ENCODE measurements at regions not wholly inside any gene's neighbourhood (a gene's known extent, or its start where the extent isn't known, plus 50 kb on each side); places are given as distances from the start of the nearest gene placed in this dataset.
A peak's percentile ranks its signal among the peaks of the same experiment; 100 is the strongest.

DNA sequence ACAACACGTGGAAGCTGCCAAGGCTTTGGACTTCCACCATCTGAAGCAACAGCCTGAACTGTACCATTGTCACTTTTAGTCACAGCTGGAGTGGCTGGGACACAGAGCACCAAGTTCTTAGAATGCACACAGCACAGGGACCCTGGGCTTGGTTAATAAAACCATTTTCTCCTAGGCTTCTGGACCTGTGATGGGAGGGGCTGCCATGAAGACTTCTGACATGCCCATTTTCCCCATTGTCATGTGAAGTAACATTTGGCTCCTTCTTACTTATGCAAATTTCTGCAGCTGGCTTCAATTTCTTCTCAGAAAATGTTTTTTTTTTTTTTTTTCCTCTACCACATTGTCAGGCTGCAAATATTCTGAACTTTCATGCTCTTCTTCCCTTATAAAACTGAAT is 138.6 kb upstream of the BRINP3 start:
- Histone ChIP-seq H3K36me3 (replicated peaks; ENCODE audit: insufficient read depth, low read depth) (no peaks in the 10 kb centered on the region), H3K4me2 (no peak overlapping the region), H2AFZ (no peak overlapping the region), H3K27me3 (no peaks in the 10 kb centered on the region), H3K9me3 (ENCODE audit: low read depth) (no peaks in the 10 kb centered on the region), H3K27ac (no peak overlapping the region), H3K79me2 (no peaks in the 10 kb centered on the region), H3K4me1 (ENCODE audit: insufficient read depth) (no peaks in the 10 kb centered on the region), H4K20me1 (ENCODE audit: insufficient read depth, poor library complexity, severe bottlenecking) (no peaks in the 10 kb centered on the region), H3K9me2 (replicated peaks; ENCODE audit: insufficient read depth) (no peaks in the 10 kb centered on the region), H3K4me3 (no peak overlapping the region)
- TF ChIP-seq CTCF (IDR thresholded peaks at IDR 0.05; ENCODE audit: poor library complexity) (no peak), EZH2phosphoT487 (IDR thresholded peaks at IDR 0.05; ENCODE audit: low read depth, severe bottlenecking, unreplicated experiment) (no peak), EZH2 (IDR thresholded peaks at IDR 0.05; ENCODE audit: borderline replicate concordance) (no peak)
- 84% methylated on average over 1 of the region's 1 CpG for WGBS (ENCODE audit: low lambda C conversion rate, missing lambda C conversion rate)
- no peak for DNase-seq (ENCODE audit: low spot score)

DNA sequence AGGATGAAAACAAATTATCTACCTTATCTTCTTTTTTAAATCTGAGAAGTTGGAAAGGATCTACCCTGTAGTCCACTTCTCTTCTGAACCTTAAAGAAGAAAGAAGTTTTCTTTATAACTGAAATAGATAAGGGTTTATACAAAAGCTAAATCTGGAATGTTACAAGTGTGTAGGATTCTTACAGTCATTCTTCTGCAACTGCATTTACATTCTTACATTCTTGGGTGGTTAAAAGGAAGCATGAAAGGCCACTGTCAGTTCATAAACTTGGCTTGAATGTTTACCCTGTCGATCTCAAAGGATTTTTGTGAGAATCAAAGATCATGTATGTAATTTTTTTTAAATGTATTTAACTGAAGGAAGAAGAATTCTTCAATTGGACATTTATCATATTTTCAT is 142.1 kb upstream of the BRINP3 start:
- Histone ChIP-seq H3K4me2 (no peak overlapping the region), H4K20me1 (ENCODE audit: insufficient read depth, poor library complexity, severe bottlenecking) (no peaks in the 10 kb centered on the region), H3K4me3 (no peak overlapping the region), H3K79me2 (no peaks in the 10 kb centered on the region), H2AFZ (no peak overlapping the region), H3K27ac (no peak overlapping the region), H3K27me3 (no peaks in the 10 kb centered on the region), H3K4me1 (ENCODE audit: insufficient read depth) (no peaks in the 10 kb centered on the region), H3K9me2 (replicated peaks; ENCODE audit: insufficient read depth) (no peaks in the 10 kb centered on the region), H3K36me3 (replicated peaks; ENCODE audit: insufficient read depth, low read depth) (no peaks in the 10 kb centered on the region), H3K9me3 (ENCODE audit: low read depth) (no peaks in the 10 kb centered on the region)
- WGBS (ENCODE audit: low lambda C conversion rate, missing lambda C conversion rate), result 48% methylated on average over 1 of the region's 1 CpG
- DNase-seq (ENCODE audit: low spot score), result no peak
- TF ChIP-seq EZH2 (IDR thresholded peaks at IDR 0.05; ENCODE audit: borderline replicate concordance), result no peak
- TF ChIP-seq CTCF (IDR thresholded peaks at IDR 0.05; ENCODE audit: poor library complexity), result no peak
- TF ChIP-seq EZH2phosphoT487 (IDR thresholded peaks at IDR 0.05; ENCODE audit: low read depth, severe bottlenecking, unreplicated experiment), result no peak

- H3K9me2 ChIP-seq (replicated peaks; ENCODE audit: insufficient read depth), result no peaks in the 10 kb centered on the region
- no peaks in the 10 kb centered on the region for H3K9me3 ChIP-seq (ENCODE audit: low read depth)
- no peak for TF ChIP-seq EZH2phosphoT487 (IDR thresholded peaks at IDR 0.05; ENCODE audit: low read depth, severe bottlenecking, unreplicated experiment)
- TF ChIP-seq CTCF (IDR thresholded peaks at IDR 0.05; ENCODE audit: poor library complexity), result peak; percentile 12
- TF ChIP-seq EZH2 (IDR thresholded peaks at IDR 0.05; ENCODE audit: borderline replicate concordance), result no peak
- no peaks in the 10 kb centered on the region for H3K79me2 ChIP-seq
- no peaks in the 10 kb centered on the region for H4K20me1 ChIP-seq (ENCODE audit: insufficient read depth, poor library complexity, severe bottlenecking)
- H3K27ac ChIP-seq, result no peak overlapping the region
- no peak overlapping the region for H2AFZ ChIP-seq
- H3K36me3 ChIP-seq (replicated peaks; ENCODE audit: insufficient read depth, low read depth), result no peaks in the 10 kb centered on the region
- no peaks in the 10 kb centered on the region for H3K27me3 ChIP-seq
- no peak for DNase-seq (ENCODE audit: low spot score)
- no peak overlapping the region for H3K4me3 ChIP-seq
- H3K4me2 ChIP-seq, result no peak overlapping the region
- H3K4me1 ChIP-seq (ENCODE audit: insufficient read depth), result no peaks in the 10 kb centered on the region
Observed at GRCh38 chr1:190633488-190633887, 155.8 kb upstream of the BRINP3 start.

DNA sequence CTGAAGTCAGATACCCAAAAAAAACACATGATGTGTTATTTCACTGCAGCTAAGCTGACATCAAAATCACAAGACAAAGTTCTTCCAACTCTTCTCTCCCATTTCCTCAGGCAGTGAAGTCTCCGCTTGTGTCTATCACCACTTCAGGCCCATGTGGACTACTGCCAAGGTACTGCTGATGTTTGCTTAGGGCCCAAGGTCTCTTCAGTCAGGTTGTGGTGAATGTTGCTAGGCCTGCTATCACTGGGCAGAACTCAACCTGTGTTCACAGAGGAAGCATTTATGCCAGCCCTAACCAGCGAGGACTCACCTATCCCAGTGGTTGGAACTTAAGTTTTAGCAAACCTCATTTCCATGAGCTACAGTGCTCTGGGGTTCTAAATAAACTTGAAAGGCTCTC is 156.5 kb upstream of the BRINP3 start:
- TF ChIP-seq EZH2phosphoT487 (IDR thresholded peaks at IDR 0.05; ENCODE audit: low read depth, severe bottlenecking, unreplicated experiment) (no peak), CTCF (IDR thresholded peaks at IDR 0.05; ENCODE audit: poor library complexity) (no peak), EZH2 (IDR thresholded peaks at IDR 0.05; ENCODE audit: borderline replicate concordance) (no peak)
- Histone ChIP-seq H3K4me3 (no peak overlapping the region), H4K20me1 (ENCODE audit: insufficient read depth, poor library complexity, severe bottlenecking) (no peaks in the 10 kb centered on the region), H3K4me2 (no peak overlapping the region), H2AFZ (no peak overlapping the region), H3K27me3 (no peaks in the 10 kb centered on the region), H3K9me2 (replicated peaks; ENCODE audit: insufficient read depth) (no peaks in the 10 kb centered on the region), H3K27ac (no peak overlapping the region), H3K36me3 (replicated peaks; ENCODE audit: insufficient read depth, low read depth) (no peaks in the 10 kb centered on the region), H3K9me3 (ENCODE audit: low read depth) (no peaks in the 10 kb centered on the region), H3K4me1 (ENCODE audit: insufficient read depth) (no peaks in the 10 kb centered on the region), H3K79me2 (no peaks in the 10 kb centered on the region)
- WGBS (ENCODE audit: low lambda C conversion rate, missing lambda C conversion rate), result 93% methylated on average over 2 of the region's 2 CpGs
- no peak for DNase-seq (ENCODE audit: low spot score)
